Cardiac fibroblast (primary cell): ENCODE measurements at regions not wholly inside any gene's neighbourhood (a gene's known extent, or its start where the extent isn't known, plus 50 kb on each side); places are given as distances from the start of the nearest gene placed in this dataset.
"Not testable (repeated sequence)": the region's sequence is repeated elsewhere in the genome, so short reads cannot be mapped to it uniquely, and the experiment has no call there.

Experiments
- DNase-seq, 2 donors: peaks; one replicate each; pipeline versions ENCODE4 v3.0.0 to v3.0.0-alpha.2; 2010; ENCODE audit warnings: low read depth in 2 of 2
- H3K4me3 ChIP-seq, 2 donors: replicated peaks in 1 of 2; 1 replicate in 1 of 2; 2 replicates in 1 of 2; pipeline ENCODE4 v1.5.1; 2011; ENCODE audit warnings: low read depth in 2 of 2, low read length in 2 of 2, mild to moderate bottlenecking in 2 of 2, moderate library complexity in 1 of 2
- CTCF ChIP-seq: IDR thresholded peaks from one replicate; pipeline ENCODE4 v1.5.1; 2011; ENCODE audit warnings: low read depth, mild to moderate bottlenecking, low read length, inconsistent platforms

- H3K4me3 ChIP-seq, result no peak overlapping the region
- TF ChIP-seq CTCF, result no peak
- DNase-seq, result peak; percentile 5 to 27
Observed at GRCh38 chr9:75235632-75236031, 147.3 kb downstream of the OSTF1 start.

GRCh38 chr9:75238311-75238976 is 150.1 kb downstream of the OSTF1 start:
- peak; percentile 62 for TF ChIP-seq CTCF
- DNase-seq, result peak; percentile 80 to 86

GRCh38 chr9:75239176-75239575 is 150.9 kb downstream of the OSTF1 start:
- DNase-seq, result peak; percentile 56 to 92
- no peak overlapping the region for H3K4me3 ChIP-seq
- TF ChIP-seq CTCF, result no peak

More at GRCh38 chr9:75238311-75238976, 150.1 kb downstream of the OSTF1 start:
- no peak overlapping the region for H3K4me3 ChIP-seq

GRCh38 chr9:75242426-75242825 is 154.1 kb downstream of the OSTF1 start:
- no peak for TF ChIP-seq CTCF
- no peak for DNase-seq
- no peak overlapping the region for H3K4me3 ChIP-seq

- TF ChIP-seq CTCF, result no peak
- no peak overlapping the region for H3K4me3 ChIP-seq
- DNase-seq, result no peak
Observed at GRCh38 chr9:75246949-75247348, 158.6 kb downstream of the OSTF1 start.

- peak; percentile 85 for TF ChIP-seq CTCF
- DNase-seq, result peak; percentile 57 to 67
- no peak overlapping the region for H3K4me3 ChIP-seq
Observed at GRCh38 chr9:75265525-75265972, 177.2 kb downstream of the OSTF1 start.

GRCh38 chr9:75269197-75269596 is 180.9 kb downstream of the OSTF1 start:
- H3K4me3 ChIP-seq, result no peak overlapping the region
- no peak for DNase-seq
- TF ChIP-seq CTCF, result no peak

- not testable (repeated sequence) for DNase-seq, H3K4me3 ChIP-seq
Observed at GRCh38 chr9:75273055-75273454, 184.7 kb downstream of the OSTF1 start.
